HepG2 (cell line): ENCODE measurements at regions not wholly inside any gene's neighbourhood (a gene's known extent, or its start where the extent isn't known, plus 50 kb on each side); places are given as distances from the start of the nearest gene placed in this dataset.

Source experiments
- ATF3 ChIP-seq: sonication (generic); formaldehyde crosslinking; IDR thresholded peaks from 2 replicates; pipeline ENCODE4 v1.4.0; 2020; ENCODE audit warnings: missing genetic modification reagents
- DMAP1 ChIP-seq: IDR thresholded peaks from 2 replicates; pipeline ENCODE4 v1.6.1; 2016
- KMT2A ChIP-seq: sonication (generic); formaldehyde crosslinking; IDR thresholded peaks from 2 replicates; pipeline ENCODE4 v1.4.0; 2020; ENCODE audit warnings: missing genetic modification reagents
- MZF1 ChIP-seq: sonication (generic); formaldehyde crosslinking; IDR thresholded peaks from 2 replicates; pipeline ENCODE4 v1.8.1; 2023; ENCODE audit warnings: mild to moderate bottlenecking, missing genetic modification reagents, borderline replicate concordance
- PRDM15 ChIP-seq: sonication (generic); formaldehyde crosslinking; IDR thresholded peaks from 2 replicates; pipeline ENCODE4 v1.4.0; 2020; ENCODE audit warnings: missing genetic modification reagents
- THAP7 ChIP-seq: sonication (generic); formaldehyde crosslinking; IDR thresholded peaks from 2 replicates; pipeline ENCODE4 v1.8.1; 2023; ENCODE audit warnings: mild to moderate bottlenecking, missing genetic modification reagents
- ZBTB40 ChIP-seq, 2 experiments: fragments of 450-650 bp in 1 of 2; sonication (generic) in 1 of 2; formaldehyde crosslinking in 1 of 2; IDR thresholded peaks; 2 replicates each; pipeline versions ENCODE4 v1.6.1 to v1.8.0; 2016 to 2022; ENCODE audit warnings: antibody characterized with exemption in 1 of 2, mild to moderate bottlenecking in 1 of 2, missing genetic modification reagents in 1 of 2
- ZNF430 ChIP-seq: sonication (generic); formaldehyde crosslinking; IDR thresholded peaks from 2 replicates; pipeline ENCODE4 v1.9.0; 2021; ENCODE audit warnings: mild to moderate bottlenecking, missing genetic modification reagents
- ZNF629 ChIP-seq: sonication (generic); formaldehyde crosslinking; conservative IDR thresholded peaks from 2 replicates; pipeline ENCODE4 v1.5.0; 2020; ENCODE audit warnings: missing genetic modification reagents
- ZSCAN9 ChIP-seq: IDR thresholded peaks from 2 replicates; pipeline ENCODE4 v1.6.1; 2016; ENCODE audit warnings: borderline replicate concordance

- TF ChIP-seq THAP7 (CRISPR knock-in tag) (no peak), DMAP1 (no peak), MZF1 (CRISPR knock-in tag) (no peak), ZBTB40 (IDR thresholded peaks at IDR 0.05) (no peak), ZBTB40 (CRISPR knock-in tag; IDR thresholded peaks at IDR 0.05) (no peak), PRDM15 (CRISPR knock-in tag) (no peak), KMT2A (no peak), ATF3 (CRISPR knock-in tag) (no peak), ZSCAN9 (CRISPR knock-in tag) (no peak), ZNF629 (no peak), ZNF430 (CRISPR knock-in tag) (no peak)
Observed at GRCh38 chr4:170705907-170706306, 616.2 kb upstream of the AADAT start (continued).
